CD4-positive, alpha-beta T cell treated with Interleukin-2 at 100 ng/mL for 4 hours (primary cell): ENCODE measurements at regions not wholly inside any gene's neighbourhood (a gene's known extent, or its start where the extent isn't known, plus 50 kb on each side); places are given as distances from the start of the nearest gene placed in this dataset.

Experiments
- DNase-seq: peaks from one replicate; pipeline ENCODE4 v3.0.0-alpha.2; 2020; ENCODE audit warnings: low spot score

GRCh38 chr12:24223926-24224325 lies 274.5 kb upstream of the SOX5 start:
- DNase-seq, result no peak

- no peak for DNase-seq
Observed at GRCh38 chr12:24222968-24223367, 273.5 kb upstream of the SOX5 start.

- DNase-seq, result no peak
Observed at GRCh38 chr12:24212496-24212895, 263.0 kb upstream of the SOX5 start.

- no peak for DNase-seq
Observed at GRCh38 chr12:24206621-24207020, 257.2 kb upstream of the SOX5 start.

- DNase-seq, result no peak
Observed at GRCh38 chr12:24201258-24201970, 251.9 kb upstream of the SOX5 start.

GRCh38 chr12:24200010-24200409 lies 250.5 kb upstream of the SOX5 start:
- no peak for DNase-seq

GRCh38 chr12:24198936-24199671 lies 249.6 kb upstream of the SOX5 start:
- no peak for DNase-seq

- DNase-seq, result no peak
Observed at GRCh38 chr12:24198070-24198469, 248.6 kb upstream of the SOX5 start.

GRCh38 chr12:24197532-24197931 lies 248.1 kb upstream of the SOX5 start:
- DNase-seq, result no peak

- no peak for DNase-seq
Observed at GRCh38 chr12:24195063-24195462, 245.6 kb upstream of the SOX5 start.

- DNase-seq, result no peak
Observed at GRCh38 chr12:24191117-24191516, 241.6 kb upstream of the SOX5 start.

- no peak for DNase-seq
Observed at GRCh38 chr12:24185782-24186181, 236.3 kb upstream of the SOX5 start.

GRCh38 chr12:24177889-24178288 lies 228.4 kb upstream of the SOX5 start:
- DNase-seq, result no peak

- DNase-seq, result no peak
Observed at GRCh38 chr12:24175929-24176328, 226.5 kb upstream of the SOX5 start.

GRCh38 chr12:24175284-24175683 lies 225.8 kb upstream of the SOX5 start:
- no peak for DNase-seq

GRCh38 chr12:24173067-24173466 lies 223.6 kb upstream of the SOX5 start:
- DNase-seq, result no peak

GRCh38 chr12:24172773-24173066 lies 223.2 kb upstream of the SOX5 start:
- no peak for DNase-seq

- DNase-seq, result no peak
Observed at GRCh38 chr12:24172031-24172772, 222.7 kb upstream of the SOX5 start.

- no peak for DNase-seq
Observed at GRCh38 chr12:24155042-24155441, 205.6 kb upstream of the SOX5 start.

GRCh38 chr12:24153079-24153478 lies 203.6 kb upstream of the SOX5 start:
- DNase-seq, result no peak

- DNase-seq, result no peak
Observed at GRCh38 chr12:24152270-24152669, 202.8 kb upstream of the SOX5 start.

GRCh38 chr12:24143928-24144327 lies 194.5 kb upstream of the SOX5 start:
- no peak for DNase-seq

GRCh38 chr12:24139035-24139434 lies 189.6 kb upstream of the SOX5 start:
- no peak for DNase-seq
